Left ventricle myocardium inferior (tissue), 1 donor: ENCODE measurements at regions not wholly inside any gene's neighbourhood (a gene's known extent, or its start where the extent isn't known, plus 50 kb on each side); places are given as distances from the start of the nearest gene placed in this dataset.

Experiments used
- DNase-seq: peaks from one replicate; pipeline ENCODE4 v3.0.0-alpha.2; 2020
- H3K27ac ChIP-seq: fragments of 200-600 bp; replicated peaks from 2 replicates; pipeline ENCODE4 v1.8.0; 2021
- H3K27me3 ChIP-seq: fragments of 200-600 bp; 2 replicates; pipeline ENCODE4 v1.8.0; 2021; ENCODE audit warnings: low read depth
- H3K36me3 ChIP-seq: fragments of 200-600 bp; 2 replicates; pipeline ENCODE4 v1.8.0; 2021
- H3K4me1 ChIP-seq: fragments of 200-600 bp; 2 replicates; pipeline ENCODE4 v1.8.0; 2021
- H3K4me3 ChIP-seq: fragments of 200-600 bp; 2 replicates; pipeline ENCODE4 v1.8.0; 2021; ENCODE audit warnings: mild to moderate bottlenecking, moderate library complexity
- H3K9me3 ChIP-seq: fragments of 200-600 bp; replicated peaks from 2 replicates; pipeline ENCODE4 v1.8.0; 2021
- CTCF ChIP-seq: fragments of 200-600 bp; IDR thresholded peaks from 2 replicates; pipeline ENCODE4 v1.8.0; 2021; ENCODE audit warnings: antibody characterized with exemption, mild to moderate bottlenecking, borderline replicate concordance
- intact Hi-C: fragments of 100-400 bp; cut with micrococcal nuclease; formaldehyde crosslinking; loops from one replicate; pipeline ENCODE4 v1.11.0; 2022
- donor health status: DM: no; HTN: yes; CAD: no; lungs with severe emphysema.

GRCh38 chr3:24857945-24858344 lies 363.3 kb upstream of the THRB start:
- H3K4me1 ChIP-seq = no peaks in the 10 kb centered on the region
- peaks cover 5% of the 10 kb centered on the region for H3K27me3 ChIP-seq
- DNase-seq = no peak
- no peak overlapping the region for H3K27ac ChIP-seq
- H3K36me3 ChIP-seq = no peaks in the 10 kb centered on the region
- H3K9me3 ChIP-seq = no peaks in the 10 kb centered on the region
- no peak overlapping the region for H3K4me3 ChIP-seq
- intact Hi-C loops = no loop called here
- no peak for TF ChIP-seq CTCF

GRCh38 chr3:24863215-24863614 lies 368.6 kb upstream of the THRB start:
- no peak for DNase-seq
- intact Hi-C loops = no loop called here
- Histone ChIP-seq H3K27me3 (peaks cover 3% of the 10 kb centered on the region), H3K27ac (no peak overlapping the region), H3K4me1 (no peaks in the 10 kb centered on the region), H3K4me3 (no peak overlapping the region), H3K36me3 (no peaks in the 10 kb centered on the region), H3K9me3 (no peaks in the 10 kb centered on the region)
- no peak for TF ChIP-seq CTCF

GRCh38 chr3:24867783-24868182 lies 373.1 kb upstream of the THRB start:
- Histone ChIP-seq H3K36me3 (no peaks in the 10 kb centered on the region), H3K9me3 (no peaks in the 10 kb centered on the region), H3K27ac (no peak overlapping the region), H3K4me1 (no peaks in the 10 kb centered on the region), H3K27me3 (no peaks in the 10 kb centered on the region), H3K4me3 (no peak overlapping the region)
- no peak for DNase-seq
- intact Hi-C loops = no loop called here
- no peak for TF ChIP-seq CTCF

- DNase-seq = no peak
- no peaks in the 10 kb centered on the region for H3K36me3 ChIP-seq
- no peak overlapping the region for H3K27ac ChIP-seq
- no peaks in the 10 kb centered on the region for H3K4me1 ChIP-seq
- H3K9me3 ChIP-seq = no peaks in the 10 kb centered on the region
- no peak for TF ChIP-seq CTCF
- no peaks in the 10 kb centered on the region for H3K27me3 ChIP-seq
- no peak overlapping the region for H3K4me3 ChIP-seq
- intact Hi-C loops = no loop called here
These were observed 386.6 kb upstream of the THRB start for GRCh38 chr3:24881239-24881638.

GRCh38 chr3:24886501-24886900 lies 391.9 kb upstream of the THRB start:
- H3K27me3 ChIP-seq = no peaks in the 10 kb centered on the region
- H3K4me1 ChIP-seq = no peaks in the 10 kb centered on the region
- no peaks in the 10 kb centered on the region for H3K9me3 ChIP-seq
- intact Hi-C loops = no loop called here
- DNase-seq = no peak
- no peak overlapping the region for H3K4me3 ChIP-seq
- H3K36me3 ChIP-seq = no peaks in the 10 kb centered on the region
- no peak for TF ChIP-seq CTCF
- no peak overlapping the region for H3K27ac ChIP-seq

GRCh38 chr3:24890012-24890411 lies 395.4 kb upstream of the THRB start:
- intact Hi-C loops = no loop called here

More at GRCh38 chr3:24890012-24890411, 395.4 kb upstream of the THRB start:
- DNase-seq = no peak
- Histone ChIP-seq H3K4me3 (no peak overlapping the region), H3K36me3 (no peaks in the 10 kb centered on the region), H3K27me3 (no peaks in the 10 kb centered on the region), H3K4me1 (no peaks in the 10 kb centered on the region), H3K27ac (no peak overlapping the region), H3K9me3 (no peaks in the 10 kb centered on the region)
- no peak for TF ChIP-seq CTCF
